ENCODE measurements at regions not wholly inside any gene's neighbourhood (a gene's known extent, or its start where the extent isn't known, plus 50 kb on each side); places are given as distances from the start of the nearest gene placed in this dataset.
"Not testable (repeated sequence)": the region's sequence is repeated elsewhere in the genome, so short reads cannot be mapped to it uniquely, and the experiment has no call there.

DNA sequence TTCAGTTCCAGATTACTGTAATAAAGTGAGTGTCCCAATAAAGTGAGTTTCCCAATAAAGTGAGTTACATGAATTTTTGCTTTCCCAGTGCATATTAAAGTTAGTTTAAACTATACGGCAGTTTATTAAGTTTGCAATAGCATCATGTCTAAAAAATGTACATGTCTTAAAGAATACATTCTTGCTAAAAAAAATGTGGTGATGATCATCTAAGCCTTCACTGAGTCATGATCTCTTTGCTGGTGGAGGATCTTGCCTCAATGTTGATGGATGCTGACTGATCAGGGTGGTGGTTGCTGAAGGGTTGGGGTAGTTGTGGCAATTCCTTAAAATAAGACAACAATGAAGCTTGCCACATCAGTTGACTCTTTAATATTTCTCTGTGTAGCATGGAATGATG is 664.2 kb downstream of the TDRD15 start:
- Histone ChIP-seq H3K9me3 (ENCODE audit: control insufficient read depth, insufficient read depth, low read depth, low read length) (no peaks in the 10 kb centered on the region), H3K27me3 (ENCODE audit: control insufficient read depth, insufficient read depth, low read length) (no peaks in the 10 kb centered on the region), H3K4me3 (ENCODE audit: low read depth in 2 of 2, low read length in 2 of 2) (no peak overlapping the region), H3K27ac (ENCODE audit: low read length) (no peak overlapping the region), H3K36me3 (ENCODE audit: control insufficient read depth, insufficient read depth, low read length) (no peaks in the 10 kb centered on the region), H3K4me1 (ENCODE audit: control insufficient read depth, insufficient read depth, low read length) (no peaks in the 10 kb centered on the region)
- ChIA-PET POLR2A (no interaction called here), CTCF (no interaction called here)
- ATAC-seq = no peak
- BruUV-seq (replicated peaks) = no TSS peak
- TF ChIP-seq TCF7L2 (IDR thresholded peaks at IDR 0.05; ENCODE audit: low read depth, low read length) = no peak
- TF ChIP-seq POLR2AphosphoS5 (IDR thresholded peaks at IDR 0.05; ENCODE audit: low read depth, low read length) = no peak
- TF ChIP-seq, protein P1, sequence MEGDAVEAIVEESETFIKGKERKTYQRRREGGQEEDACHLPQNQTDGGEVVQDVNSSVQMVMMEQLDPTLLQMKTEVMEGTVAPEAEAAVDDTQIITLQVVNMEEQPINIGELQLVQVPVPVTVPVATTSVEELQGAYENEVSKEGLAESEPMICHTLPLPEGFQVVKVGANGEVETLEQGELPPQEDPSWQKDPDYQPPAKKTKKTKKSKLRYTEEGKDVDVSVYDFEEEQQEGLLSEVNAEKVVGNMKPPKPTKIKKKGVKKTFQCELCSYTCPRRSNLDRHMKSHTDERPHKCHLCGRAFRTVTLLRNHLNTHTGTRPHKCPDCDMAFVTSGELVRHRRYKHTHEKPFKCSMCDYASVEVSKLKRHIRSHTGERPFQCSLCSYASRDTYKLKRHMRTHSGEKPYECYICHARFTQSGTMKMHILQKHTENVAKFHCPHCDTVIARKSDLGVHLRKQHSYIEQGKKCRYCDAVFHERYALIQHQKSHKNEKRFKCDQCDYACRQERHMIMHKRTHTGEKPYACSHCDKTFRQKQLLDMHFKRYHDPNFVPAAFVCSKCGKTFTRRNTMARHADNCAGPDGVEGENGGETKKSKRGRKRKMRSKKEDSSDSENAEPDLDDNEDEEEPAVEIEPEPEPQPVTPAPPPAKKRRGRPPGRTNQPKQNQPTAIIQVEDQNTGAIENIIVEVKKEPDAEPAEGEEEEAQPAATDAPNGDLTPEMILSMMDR (IDR thresholded peaks at IDR 0.05) = no peak
- TF ChIP-seq SIN3A (IDR thresholded peaks at IDR 0.05; ENCODE audit: borderline replicate concordance, insufficient read depth, low read depth, low read length) = no peak
- TF ChIP-seq, protein P2, sequence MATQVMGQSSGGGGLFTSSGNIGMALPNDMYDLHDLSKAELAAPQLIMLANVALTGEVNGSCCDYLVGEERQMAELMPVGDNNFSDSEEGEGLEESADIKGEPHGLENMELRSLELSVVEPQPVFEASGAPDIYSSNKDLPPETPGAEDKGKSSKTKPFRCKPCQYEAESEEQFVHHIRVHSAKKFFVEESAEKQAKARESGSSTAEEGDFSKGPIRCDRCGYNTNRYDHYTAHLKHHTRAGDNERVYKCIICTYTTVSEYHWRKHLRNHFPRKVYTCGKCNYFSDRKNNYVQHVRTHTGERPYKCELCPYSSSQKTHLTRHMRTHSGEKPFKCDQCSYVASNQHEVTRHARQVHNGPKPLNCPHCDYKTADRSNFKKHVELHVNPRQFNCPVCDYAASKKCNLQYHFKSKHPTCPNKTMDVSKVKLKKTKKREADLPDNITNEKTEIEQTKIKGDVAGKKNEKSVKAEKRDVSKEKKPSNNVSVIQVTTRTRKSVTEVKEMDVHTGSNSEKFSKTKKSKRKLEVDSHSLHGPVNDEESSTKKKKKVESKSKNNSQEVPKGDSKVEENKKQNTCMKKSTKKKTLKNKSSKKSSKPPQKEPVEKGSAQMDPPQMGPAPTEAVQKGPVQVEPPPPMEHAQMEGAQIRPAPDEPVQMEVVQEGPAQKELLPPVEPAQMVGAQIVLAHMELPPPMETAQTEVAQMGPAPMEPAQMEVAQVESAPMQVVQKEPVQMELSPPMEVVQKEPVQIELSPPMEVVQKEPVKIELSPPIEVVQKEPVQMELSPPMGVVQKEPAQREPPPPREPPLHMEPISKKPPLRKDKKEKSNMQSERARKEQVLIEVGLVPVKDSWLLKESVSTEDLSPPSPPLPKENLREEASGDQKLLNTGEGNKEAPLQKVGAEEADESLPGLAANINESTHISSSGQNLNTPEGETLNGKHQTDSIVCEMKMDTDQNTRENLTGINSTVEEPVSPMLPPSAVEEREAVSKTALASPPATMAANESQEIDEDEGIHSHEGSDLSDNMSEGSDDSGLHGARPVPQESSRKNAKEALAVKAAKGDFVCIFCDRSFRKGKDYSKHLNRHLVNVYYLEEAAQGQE (IDR thresholded peaks at IDR 0.05; ENCODE audit: insufficient read depth in 1 of 2, low read depth in 2 of 2, low read length in 1 of 2) = no peak
- intact Hi-C loops (cut with micrococcal nuclease; ENCODE audit: unreplicated experiment) (no loop called here), in situ Hi-C loops (cut with HindIII; ENCODE audit: low pct_unique_long_range_greater_than_20kb, low sequenced_read_pairs) (no loop called here)
- DNase-seq (ENCODE audit: low read depth, low spot score) = no peak

DNA sequence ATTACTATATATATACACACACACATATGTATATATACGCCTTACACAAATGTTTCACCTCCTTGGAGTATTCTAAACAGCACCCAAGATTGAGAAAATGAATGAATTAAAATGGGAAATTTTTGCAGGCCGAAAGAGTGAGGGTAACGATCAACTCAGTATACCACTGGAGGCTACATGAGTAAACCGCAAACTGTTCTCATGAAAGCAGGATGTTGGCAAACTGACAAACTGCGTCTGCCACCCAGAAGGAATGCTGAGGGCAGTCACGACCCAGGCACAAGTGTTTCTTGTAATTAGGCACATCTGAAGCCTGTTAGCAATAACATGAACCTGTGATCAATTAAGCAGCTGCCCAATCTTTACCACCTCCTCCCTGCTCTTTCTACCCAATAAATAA is 666.5 kb downstream of the TDRD15 start:
- intact Hi-C loops (cut with micrococcal nuclease; ENCODE audit: unreplicated experiment); H3K36me3 ChIP-seq (ENCODE audit: control insufficient read depth, insufficient read depth, low read length); CTCF ChIA-PET; H3K27ac ChIP-seq (ENCODE audit: low read length); H3K9me3 ChIP-seq (ENCODE audit: control insufficient read depth, insufficient read depth, low read depth, low read length); H3K4me1 ChIP-seq (ENCODE audit: control insufficient read depth, insufficient read depth, low read length); H3K4me3 ChIP-seq (ENCODE audit: low read depth in 2 of 2, low read length in 2 of 2); DNase-seq (ENCODE audit: low read depth, low spot score); in situ Hi-C loops (cut with HindIII; ENCODE audit: low pct_unique_long_range_greater_than_20kb, low sequenced_read_pairs); POLR2A ChIA-PET; ATAC-seq; BruUV-seq (replicated peaks); H3K27me3 ChIP-seq (ENCODE audit: control insufficient read depth, insufficient read depth, low read length): not testable (repeated sequence)

DNA sequence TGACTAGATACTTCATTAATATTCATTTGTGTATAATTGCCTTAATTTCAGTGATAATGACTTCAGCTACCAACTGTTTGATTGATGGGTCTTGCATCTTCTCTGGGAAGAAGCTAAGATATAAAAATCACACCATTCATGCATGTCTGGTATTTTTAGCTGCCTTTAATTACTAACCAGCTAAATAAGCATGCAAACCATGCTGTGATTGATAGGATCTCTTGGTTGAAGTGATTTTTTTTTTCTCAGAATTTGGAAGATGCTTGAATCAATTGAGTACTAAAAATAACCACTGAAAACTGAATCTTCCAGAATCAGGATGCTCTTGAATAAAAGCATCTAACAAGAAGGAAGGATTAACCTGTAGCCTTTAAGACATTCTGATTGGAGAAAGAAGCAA is 668.8 kb downstream of the TDRD15 start:
- DNase-seq (ENCODE audit: low read depth, low spot score) (no peak), ATAC-seq (no peak)
- H3K9me3 ChIP-seq (ENCODE audit: control insufficient read depth, insufficient read depth, low read depth, low read length) = no peaks in the 10 kb centered on the region
- H3K27me3 ChIP-seq (ENCODE audit: control insufficient read depth, insufficient read depth, low read length) = no peaks in the 10 kb centered on the region
- no peak overlapping the region for H3K4me3 ChIP-seq (ENCODE audit: low read depth in 2 of 2, low read length in 2 of 2)
- BruUV-seq (replicated peaks) = no TSS peak
- TF ChIP-seq SIN3A (IDR thresholded peaks at IDR 0.05; ENCODE audit: borderline replicate concordance, insufficient read depth, low read depth, low read length) (no peak), TCF7L2 (IDR thresholded peaks at IDR 0.05; ENCODE audit: low read depth, low read length) (no peak), POLR2AphosphoS5 (IDR thresholded peaks at IDR 0.05; ENCODE audit: low read depth, low read length) (no peak)
- TF ChIP-seq, protein P2 (IDR thresholded peaks at IDR 0.05; ENCODE audit: insufficient read depth in 1 of 2, low read depth in 2 of 2, low read length in 1 of 2) = no peak
- TF ChIP-seq, protein P1 (IDR thresholded peaks at IDR 0.05) = no peak
- H3K4me1 ChIP-seq (ENCODE audit: control insufficient read depth, insufficient read depth, low read length) = no peaks in the 10 kb centered on the region
- intact Hi-C loops (cut with micrococcal nuclease; ENCODE audit: unreplicated experiment) = no loop called here
- no peaks in the 10 kb centered on the region for H3K36me3 ChIP-seq (ENCODE audit: control insufficient read depth, insufficient read depth, low read length)
- H3K27ac ChIP-seq (ENCODE audit: low read length) = no peak overlapping the region
- POLR2A ChIA-PET = no interaction called here
- CTCF ChIA-PET = no interaction called here
- in situ Hi-C loops (cut with HindIII; ENCODE audit: low pct_unique_long_range_greater_than_20kb, low sequenced_read_pairs) = no loop called here

All from Panc1 (cell line).